KBM-7 (cell line): ENCODE measurements at regions not wholly inside any gene's neighbourhood (a gene's known extent, or its start where the extent isn't known, plus 50 kb on each side); places are given as distances from the start of the nearest gene placed in this dataset.
A peak's percentile ranks its signal among the peaks of the same experiment; 100 is the strongest.
"Not testable (repeated sequence)": the region's sequence is repeated elsewhere in the genome, so short reads cannot be mapped to it uniquely, and the experiment has no call there.

Source experiments
- DNase-seq: peaks from one replicate; pipeline ENCODE4 v3.0.0-alpha.2; 2015
- in situ Hi-C: fragments of 300-500 bp; cut with MboI; formaldehyde crosslinking; loops from 2 replicates; pipeline ENCODE4 v1.14.3; 2020; ENCODE audit warnings: low sequenced_read_pairs, low pct_unique_long_range_greater_than_20kb, mixed read lengths

GRCh38 chr21:35578347-35578782 lies 482.0 kb downstream of the SETD4 start:
- in situ Hi-C loops: no loop called here
- DNase-seq: no peak

- no peak for DNase-seq
- in situ Hi-C loops: no loop called here
Observed at GRCh38 chr21:35575280-35575915, 484.9 kb downstream of the SETD4 start.

GRCh38 chr21:35573472-35574374 lies 486.6 kb downstream of the SETD4 start:
- in situ Hi-C loops: no loop called here
- DNase-seq: no peak

GRCh38 chr21:35571910-35572309 lies 488.4 kb downstream of the SETD4 start:
- no peak for DNase-seq
- in situ Hi-C loops: no loop called here

GRCh38 chr21:35568643-35569042 lies 491.7 kb downstream of the SETD4 start:
- no peak for DNase-seq
- in situ Hi-C loops: no loop called here

- in situ Hi-C loops: no loop called here
- no peak for DNase-seq
Observed at GRCh38 chr21:35566874-35567273, 493.5 kb downstream of the SETD4 start.

GRCh38 chr21:35565204-35565611 lies 495.1 kb downstream of the SETD4 start:
- in situ Hi-C loops: no loop called here
- DNase-seq: peak; percentile 49

GRCh38 chr21:35563885-35564451 lies 496.4 kb downstream of the SETD4 start:
- DNase-seq: peak; percentile 65

GRCh38 chr21:35562876-35563275 lies 497.4 kb downstream of the SETD4 start:
- no peak for DNase-seq
- in situ Hi-C loops: no loop called here

More at GRCh38 chr21:35563885-35564451, 496.4 kb downstream of the SETD4 start:
- in situ Hi-C loops: no loop called here

GRCh38 chr21:35561116-35561515 lies 499.2 kb downstream of the SETD4 start:
- DNase-seq: no peak
- in situ Hi-C loops: no loop called here

- in situ Hi-C loops: no loop called here
- DNase-seq: no peak
Observed at GRCh38 chr21:35559829-35560225, 500.5 kb downstream of the SETD4 start.

GRCh38 chr21:35559128-35559828 lies 501.0 kb downstream of the SETD4 start:
- DNase-seq: no peak
- in situ Hi-C loops: no loop called here

- in situ Hi-C loops: no loop called here
- no peak for DNase-seq
Observed at GRCh38 chr21:35556536-35556935, 503.8 kb downstream of the SETD4 start.

- in situ Hi-C loops, DNase-seq: not testable (repeated sequence)
Observed at GRCh38 chr21:35552483-35552882, 503.4 kb upstream of the RUNX1 start.

- in situ Hi-C loops: no loop called here
- DNase-seq: no peak
Observed at GRCh38 chr21:35548904-35549615, 500.0 kb upstream of the RUNX1 start.

GRCh38 chr21:35547946-35548774 lies 499.1 kb upstream of the RUNX1 start:
- in situ Hi-C loops: no loop called here
- DNase-seq: no peak

- DNase-seq: no peak
- in situ Hi-C loops: no loop called here
Observed at GRCh38 chr21:35543746-35544145, 494.6 kb upstream of the RUNX1 start.

- no peak for DNase-seq
- in situ Hi-C loops: no loop called here
Observed at GRCh38 chr21:35540950-35541638, 492.0 kb upstream of the RUNX1 start.
